Ishikawa (cell line): ENCODE measurements at regions not wholly inside any gene's neighbourhood (a gene's known extent, or its start where the extent isn't known, plus 50 kb on each side); places are given as distances from the start of the nearest gene placed in this dataset.

Source experiments
- CEBPB ChIP-seq: IDR thresholded peaks from 2 replicates; pipeline ENCODE4 v1.6.1; 2012
- EP300 ChIP-seq: IDR thresholded peaks from 2 replicates; pipeline ENCODE4 v1.6.1; 2012; ENCODE audit warnings: borderline replicate concordance
- MAX ChIP-seq: IDR thresholded peaks from 2 replicates; pipeline ENCODE4 v1.6.1; 2012
- TAF1 ChIP-seq: IDR thresholded peaks from 2 replicates; pipeline ENCODE4 v1.6.1; 2012; ENCODE audit warnings: low read depth, mild to moderate bottlenecking
- TEAD4 ChIP-seq: IDR thresholded peaks from 2 replicates; pipeline ENCODE4 v1.6.1; 2012
- ZBTB7A ChIP-seq: IDR thresholded peaks from 2 replicates; pipeline ENCODE4 v1.6.1; 2012; ENCODE audit warnings: low read depth
- TF ChIP-seq, protein P1 (sequence below): IDR thresholded peaks from 2 replicates; pipeline ENCODE4 v1.6.1; 2012; ENCODE audit warnings: low read depth, mild to moderate bottlenecking

DNA sequence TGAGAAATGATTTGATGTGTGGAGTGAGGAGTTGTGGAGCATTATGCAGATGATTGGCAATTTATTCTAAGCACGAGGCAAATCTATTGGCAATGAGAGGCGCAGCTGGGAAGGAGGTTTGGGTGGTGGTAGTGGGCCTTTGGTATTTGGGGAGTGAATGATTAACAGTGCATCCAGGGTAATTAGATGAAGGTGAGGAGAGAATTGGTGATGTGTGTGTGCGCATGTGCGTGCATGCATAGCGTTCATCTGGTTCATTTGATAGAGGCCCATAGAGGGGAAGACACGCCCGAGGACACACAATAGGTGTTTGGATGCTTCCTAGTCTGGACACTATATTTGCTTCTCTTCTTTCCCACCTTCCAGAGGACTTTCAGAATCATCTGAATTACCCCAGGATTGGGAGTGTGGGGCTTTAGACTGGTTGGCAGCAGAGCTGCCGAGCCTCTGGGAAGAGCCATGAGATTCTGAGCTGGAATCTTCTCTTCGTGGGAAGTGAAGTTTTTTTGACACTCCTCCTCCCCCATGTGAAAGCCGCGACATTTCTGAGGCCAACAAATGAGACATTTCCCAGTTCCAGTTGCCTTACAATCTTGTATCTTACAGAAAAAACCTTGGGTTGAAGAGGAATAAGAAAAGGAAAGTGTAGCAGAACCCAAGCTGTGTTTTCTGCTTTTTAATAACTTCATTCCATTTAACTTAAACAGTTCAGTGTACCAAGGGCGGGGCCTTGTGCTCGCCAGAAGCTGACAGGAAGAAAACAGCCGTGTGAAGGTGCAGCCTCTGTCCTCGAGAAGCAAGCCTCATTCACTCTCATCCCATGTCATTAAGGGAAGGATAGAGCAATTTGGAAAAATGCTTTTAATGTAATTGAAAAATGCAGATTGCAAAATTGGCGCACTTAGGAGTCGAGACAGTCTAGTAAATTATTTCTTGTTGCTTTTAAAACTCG lies 65.2 kb downstream of the SLC25A47 start:
- TF ChIP-seq EP300 = no peak
- TF ChIP-seq TAF1 = no peak
- TF ChIP-seq CEBPB = no peak
- TF ChIP-seq, protein P1, sequence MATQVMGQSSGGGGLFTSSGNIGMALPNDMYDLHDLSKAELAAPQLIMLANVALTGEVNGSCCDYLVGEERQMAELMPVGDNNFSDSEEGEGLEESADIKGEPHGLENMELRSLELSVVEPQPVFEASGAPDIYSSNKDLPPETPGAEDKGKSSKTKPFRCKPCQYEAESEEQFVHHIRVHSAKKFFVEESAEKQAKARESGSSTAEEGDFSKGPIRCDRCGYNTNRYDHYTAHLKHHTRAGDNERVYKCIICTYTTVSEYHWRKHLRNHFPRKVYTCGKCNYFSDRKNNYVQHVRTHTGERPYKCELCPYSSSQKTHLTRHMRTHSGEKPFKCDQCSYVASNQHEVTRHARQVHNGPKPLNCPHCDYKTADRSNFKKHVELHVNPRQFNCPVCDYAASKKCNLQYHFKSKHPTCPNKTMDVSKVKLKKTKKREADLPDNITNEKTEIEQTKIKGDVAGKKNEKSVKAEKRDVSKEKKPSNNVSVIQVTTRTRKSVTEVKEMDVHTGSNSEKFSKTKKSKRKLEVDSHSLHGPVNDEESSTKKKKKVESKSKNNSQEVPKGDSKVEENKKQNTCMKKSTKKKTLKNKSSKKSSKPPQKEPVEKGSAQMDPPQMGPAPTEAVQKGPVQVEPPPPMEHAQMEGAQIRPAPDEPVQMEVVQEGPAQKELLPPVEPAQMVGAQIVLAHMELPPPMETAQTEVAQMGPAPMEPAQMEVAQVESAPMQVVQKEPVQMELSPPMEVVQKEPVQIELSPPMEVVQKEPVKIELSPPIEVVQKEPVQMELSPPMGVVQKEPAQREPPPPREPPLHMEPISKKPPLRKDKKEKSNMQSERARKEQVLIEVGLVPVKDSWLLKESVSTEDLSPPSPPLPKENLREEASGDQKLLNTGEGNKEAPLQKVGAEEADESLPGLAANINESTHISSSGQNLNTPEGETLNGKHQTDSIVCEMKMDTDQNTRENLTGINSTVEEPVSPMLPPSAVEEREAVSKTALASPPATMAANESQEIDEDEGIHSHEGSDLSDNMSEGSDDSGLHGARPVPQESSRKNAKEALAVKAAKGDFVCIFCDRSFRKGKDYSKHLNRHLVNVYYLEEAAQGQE = no peak
- no peak for TF ChIP-seq TEAD4
- TF ChIP-seq MAX = no peak
- TF ChIP-seq ZBTB7A = no peak
